ENCODE measurements at regions not wholly inside any gene's neighbourhood (a gene's known extent, or its start where the extent isn't known, plus 50 kb on each side); places are given as distances from the start of the nearest gene placed in this dataset.

DNA sequence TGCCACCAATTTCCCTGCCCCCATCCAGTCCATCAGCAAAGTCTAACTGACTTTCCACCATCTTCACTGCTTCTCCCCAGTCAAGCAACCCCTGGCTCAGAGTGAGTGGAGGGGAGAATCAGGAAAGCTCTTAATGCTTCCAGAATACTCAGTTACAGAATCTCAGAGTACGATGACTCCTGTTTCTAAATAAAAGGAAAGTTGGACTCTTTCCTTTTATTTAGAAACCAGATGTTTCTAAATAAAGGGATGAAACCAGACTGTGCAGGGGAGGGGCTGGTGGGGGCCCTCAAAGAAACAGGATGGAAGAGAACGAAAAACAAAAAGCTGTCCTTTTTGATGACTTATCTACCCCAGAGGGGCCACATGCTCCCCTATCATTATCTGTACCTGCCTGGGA is 85.2 kb upstream of the PPM1J start:
- Histone ChIP-seq H3K27me3 (ENCODE audit: control insufficient read depth, insufficient read depth, low read length, poor library complexity, severe bottlenecking) (no peaks in the 10 kb centered on the region), H3K9ac (ENCODE audit: extremely low read depth, low read length, poor library complexity, severe bottlenecking) (no peak overlapping the region), H3K36me3 (ENCODE audit: control insufficient read depth, insufficient read depth, low read length) (no peaks in the 10 kb centered on the region), H3K27ac (ENCODE audit: low read depth, low read length) (no peak overlapping the region), H3K4me1 (ENCODE audit: control insufficient read depth, insufficient read depth, low read length) (peaks cover 7% of the 10 kb centered on the region), H3K4me3 (ENCODE audit: low read length) (no peak overlapping the region), H3K9me3 (ENCODE audit: control insufficient read depth, low read length) (no peaks in the 10 kb centered on the region)
- H3K36me3 Mint-ChIP-seq (ENCODE audit: low read depth), result peaks cover 13% of the 10 kb centered on the region
- no peak overlapping the region for H3K4me3 Mint-ChIP-seq
- H3K27me3 Mint-ChIP-seq (ENCODE audit: insufficient read depth), result peaks cover 45% of the 10 kb centered on the region
- no peaks in the 10 kb centered on the region for H3K9me3 Mint-ChIP-seq
- no peak overlapping the region for H3K27ac Mint-ChIP-seq
- no peak for DNase-seq
- 85 to 97% methylated on average over 2 of the region's 2 CpGs for WGBS, 2 experiments (ENCODE audit: insufficient coverage in 1 of 2, insufficient read length in 1 of 2)
- TF ChIP-seq, protein P1, sequence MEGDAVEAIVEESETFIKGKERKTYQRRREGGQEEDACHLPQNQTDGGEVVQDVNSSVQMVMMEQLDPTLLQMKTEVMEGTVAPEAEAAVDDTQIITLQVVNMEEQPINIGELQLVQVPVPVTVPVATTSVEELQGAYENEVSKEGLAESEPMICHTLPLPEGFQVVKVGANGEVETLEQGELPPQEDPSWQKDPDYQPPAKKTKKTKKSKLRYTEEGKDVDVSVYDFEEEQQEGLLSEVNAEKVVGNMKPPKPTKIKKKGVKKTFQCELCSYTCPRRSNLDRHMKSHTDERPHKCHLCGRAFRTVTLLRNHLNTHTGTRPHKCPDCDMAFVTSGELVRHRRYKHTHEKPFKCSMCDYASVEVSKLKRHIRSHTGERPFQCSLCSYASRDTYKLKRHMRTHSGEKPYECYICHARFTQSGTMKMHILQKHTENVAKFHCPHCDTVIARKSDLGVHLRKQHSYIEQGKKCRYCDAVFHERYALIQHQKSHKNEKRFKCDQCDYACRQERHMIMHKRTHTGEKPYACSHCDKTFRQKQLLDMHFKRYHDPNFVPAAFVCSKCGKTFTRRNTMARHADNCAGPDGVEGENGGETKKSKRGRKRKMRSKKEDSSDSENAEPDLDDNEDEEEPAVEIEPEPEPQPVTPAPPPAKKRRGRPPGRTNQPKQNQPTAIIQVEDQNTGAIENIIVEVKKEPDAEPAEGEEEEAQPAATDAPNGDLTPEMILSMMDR (conservative IDR thresholded peaks at IDR 0.05), result no peak
- H3K4me1 Mint-ChIP-seq, result peaks cover 20% of the 10 kb centered on the region

DNA sequence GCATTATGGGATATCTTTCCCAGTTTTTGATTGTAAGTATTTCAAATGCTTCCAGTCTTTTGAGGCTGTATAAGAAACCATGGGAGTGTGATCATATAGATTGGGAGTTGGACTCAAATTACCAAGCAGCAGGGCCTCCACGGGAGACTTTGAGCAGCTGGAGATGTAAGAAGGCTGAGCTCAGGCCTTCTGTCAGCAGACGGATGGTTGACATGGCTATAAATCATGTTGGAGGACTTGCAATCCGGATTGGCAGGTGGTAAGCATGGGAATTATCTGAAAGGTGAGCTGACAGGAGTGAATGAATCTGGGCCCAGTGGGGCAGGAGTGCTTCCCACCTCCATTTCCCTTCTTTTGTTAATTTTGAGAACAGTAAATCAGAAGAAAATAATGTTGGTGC is 83.2 kb upstream of the PPM1J start:
- H3K36me3 Mint-ChIP-seq (ENCODE audit: low read depth), result peaks cover 13% of the 10 kb centered on the region
- Histone ChIP-seq H3K4me1 (ENCODE audit: control insufficient read depth, insufficient read depth, low read length) (peaks cover 13% of the 10 kb centered on the region), H3K27ac (ENCODE audit: low read depth, low read length) (no peak overlapping the region), H3K4me3 (ENCODE audit: low read length) (no peak overlapping the region), H3K9ac (ENCODE audit: extremely low read depth, low read length, poor library complexity, severe bottlenecking) (no peak overlapping the region), H3K36me3 (ENCODE audit: control insufficient read depth, insufficient read depth, low read length) (no peaks in the 10 kb centered on the region), H3K27me3 (ENCODE audit: control insufficient read depth, insufficient read depth, low read length, poor library complexity, severe bottlenecking) (no peaks in the 10 kb centered on the region), H3K9me3 (ENCODE audit: control insufficient read depth, low read length) (no peaks in the 10 kb centered on the region)
- H3K27me3 Mint-ChIP-seq (ENCODE audit: insufficient read depth), result peaks cover 51% of the 10 kb centered on the region
- H3K27ac Mint-ChIP-seq, result no peak overlapping the region
- no peaks in the 10 kb centered on the region for H3K9me3 Mint-ChIP-seq
- WGBS, 2 experiments (ENCODE audit: insufficient coverage in 1 of 2, insufficient read length in 1 of 2), result 79 to 89% methylated on average over 3 of the region's 3 CpGs
- no peak overlapping the region for H3K4me3 Mint-ChIP-seq
- peaks cover 25% of the 10 kb centered on the region for H3K4me1 Mint-ChIP-seq
- no peak for DNase-seq
- TF ChIP-seq, protein P1 (conservative IDR thresholded peaks at IDR 0.05), result no peak

DNA sequence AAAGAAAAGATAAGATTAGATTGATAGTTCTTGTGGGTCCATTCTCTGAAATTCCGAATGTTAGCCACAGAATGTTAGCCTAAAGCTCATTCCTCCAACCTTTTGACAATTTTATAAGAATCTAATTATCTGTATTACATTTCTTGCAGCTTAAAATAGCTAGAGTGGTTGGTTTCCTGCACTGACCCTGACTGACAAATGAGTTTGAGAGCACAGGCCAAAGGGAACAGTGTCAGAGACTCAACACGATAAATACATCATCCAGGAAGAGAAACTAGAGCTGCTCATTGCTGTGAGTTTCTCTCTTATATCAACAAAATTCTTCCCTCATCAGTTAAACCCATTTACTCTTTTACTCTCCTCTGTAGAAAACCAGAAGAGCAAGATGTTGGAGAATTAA is 82.1 kb upstream of the PPM1J start:
- no peak for DNase-seq
- Mint-ChIP-seq H3K9me3 (no peaks in the 10 kb centered on the region), H3K36me3 (ENCODE audit: low read depth) (peaks cover 13% of the 10 kb centered on the region), H3K27ac (no peak overlapping the region), H3K4me1 (peaks cover 33% of the 10 kb centered on the region), H3K27me3 (ENCODE audit: insufficient read depth) (peaks cover 54% of the 10 kb centered on the region), H3K4me3 (no peak overlapping the region)
- TF ChIP-seq, protein P1 (conservative IDR thresholded peaks at IDR 0.05), result no peak
- 93% methylated on average over 2 of the region's 2 CpGs; no CpG with 5 or more reads in 1 of the 2 experiments for whole genome bisulfite sequencing, 2 experiments (ENCODE audit: insufficient coverage in 1 of 2, insufficient read length in 1 of 2)
- Histone ChIP-seq H3K27ac (ENCODE audit: low read depth, low read length) (no peak overlapping the region), H3K36me3 (ENCODE audit: control insufficient read depth, insufficient read depth, low read length) (no peaks in the 10 kb centered on the region), H3K9me3 (ENCODE audit: control insufficient read depth, low read length) (no peaks in the 10 kb centered on the region), H3K9ac (ENCODE audit: extremely low read depth, low read length, poor library complexity, severe bottlenecking) (no peak overlapping the region), H3K27me3 (ENCODE audit: control insufficient read depth, insufficient read depth, low read length, poor library complexity, severe bottlenecking) (no peaks in the 10 kb centered on the region), H3K4me1 (ENCODE audit: control insufficient read depth, insufficient read depth, low read length) (peaks cover 18% of the 10 kb centered on the region), H3K4me3 (ENCODE audit: low read length) (no peak overlapping the region)

All from endodermal cell (in vitro differentiated cells).